Bronchial epithelial cell (primary cell): ENCODE measurements at regions not wholly inside any gene's neighbourhood (a gene's known extent, or its start where the extent isn't known, plus 50 kb on each side); places are given as distances from the start of the nearest gene placed in this dataset.
"Not testable (repeated sequence)": the region's sequence is repeated elsewhere in the genome, so short reads cannot be mapped to it uniquely, and the experiment has no call there.

ENCODE experiments used
- DNase-seq: peaks from one replicate; pipeline ENCODE4 v3.0.0-alpha.2; 2010; ENCODE audit warnings: low read depth
- FAIRE-seq: peaks from 2 replicates; lab custom pipeline; 2011; peaks lifted over from hg19 to GRCh38; lab: Jason Lieb, UNC
- H3K27me3 ChIP-seq: 2 replicates; pipeline ENCODE4 v1.5.1; 2011; ENCODE audit warnings: low read length; ENCODE audit not compliant: control insufficient read depth, insufficient read depth
- H3K36me3 ChIP-seq: 2 replicates; pipeline ENCODE4 v1.5.1; 2011; ENCODE audit warnings: low read length; ENCODE audit not compliant: control insufficient read depth, insufficient read depth
- H3K4me3 ChIP-seq: 2 replicates; pipeline ENCODE4 v1.5.1; 2011; ENCODE audit warnings: mild to moderate bottlenecking, low read depth, low read length, control low read depth
- CTCF ChIP-seq: IDR thresholded peaks from 2 replicates; pipeline ENCODE4 v1.5.1; 2011; ENCODE audit warnings: mild to moderate bottlenecking, moderate library complexity, low read length, control low read depth, inconsistent platforms; ENCODE audit not compliant: insufficient read depth, severe bottlenecking

- no peak for FAIRE-seq
- no peaks in the 10 kb centered on the region for H3K27me3 ChIP-seq
- no peak overlapping the region for H3K4me3 ChIP-seq
- DNase-seq = no peak
- no peaks in the 10 kb centered on the region for H3K36me3 ChIP-seq
- TF ChIP-seq CTCF = no peak
Measured at GRCh38 chr4:84254537-84254936, 244.6 kb downstream of the NKX6-1 start.

GRCh38 chr4:84249521-84249920, 249.6 kb downstream of the NKX6-1 start:
- no peak for FAIRE-seq
- DNase-seq = no peak
- no peak for TF ChIP-seq CTCF
- H3K36me3 ChIP-seq = no peaks in the 10 kb centered on the region
- no peaks in the 10 kb centered on the region for H3K27me3 ChIP-seq
- no peak overlapping the region for H3K4me3 ChIP-seq

GRCh38 chr4:84245042-84245441, 254.1 kb downstream of the NKX6-1 start:
- H3K36me3 ChIP-seq = not testable (repeated sequence)

GRCh38 chr4:84244346-84244801, 254.7 kb downstream of the NKX6-1 start:
- FAIRE-seq, DNase-seq, H3K36me3 ChIP-seq: not testable (repeated sequence)

More at GRCh38 chr4:84245042-84245441, 254.1 kb downstream of the NKX6-1 start:
- FAIRE-seq, H3K4me3 ChIP-seq, DNase-seq, H3K27me3 ChIP-seq: not testable (repeated sequence)

GRCh38 chr4:84243685-84244084, 255.4 kb downstream of the NKX6-1 start:
- TF ChIP-seq CTCF = no peak
- Histone ChIP-seq H3K36me3 (no peaks in the 10 kb centered on the region), H3K27me3 (no peaks in the 10 kb centered on the region), H3K4me3 (no peak overlapping the region)
- DNase-seq = no peak
- no peak for FAIRE-seq

More at GRCh38 chr4:84244346-84244801, 254.7 kb downstream of the NKX6-1 start:
- not testable (repeated sequence) for H3K4me3 ChIP-seq, H3K27me3 ChIP-seq

- no peaks in the 10 kb centered on the region for H3K36me3 ChIP-seq
- FAIRE-seq = no peak
- no peak overlapping the region for H3K4me3 ChIP-seq
- no peak for TF ChIP-seq CTCF
- no peak for DNase-seq
- no peaks in the 10 kb centered on the region for H3K27me3 ChIP-seq
Measured at GRCh38 chr4:84239278-84239845, 259.7 kb downstream of the NKX6-1 start.
